ENCODE measurements at regions not wholly inside any gene's neighbourhood (a gene's known extent, or its start where the extent isn't known, plus 50 kb on each side); places are given as distances from the start of the nearest gene placed in this dataset.

DNA sequence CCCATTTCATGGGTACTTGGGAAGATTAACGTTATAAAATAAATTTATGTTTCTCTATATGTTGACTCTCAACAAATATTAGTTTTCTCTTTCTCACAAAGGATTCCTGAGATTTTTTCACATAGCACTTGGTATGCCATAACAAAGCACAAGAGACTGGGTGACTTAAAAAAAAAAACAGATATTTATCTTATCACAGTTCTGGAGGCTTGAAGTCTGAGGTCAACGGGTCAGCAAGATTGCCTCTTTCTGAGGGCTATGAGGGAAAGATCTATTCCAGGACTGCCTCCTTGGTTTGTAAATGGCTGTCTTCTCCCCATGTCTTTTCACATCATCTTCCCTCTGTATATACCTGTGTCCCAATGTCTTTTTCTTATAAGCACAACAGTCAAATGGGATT is 153.5 kb upstream of the DIO2 start:
- TF ChIP-seq POLR2AphosphoS5 (IDR thresholded peaks at IDR 0.05; ENCODE audit: low read depth, low read length), result no peak
- no peak for TF ChIP-seq SIN3A (IDR thresholded peaks at IDR 0.05; ENCODE audit: borderline replicate concordance, insufficient read depth, low read length)

Data from PFSK-1 (cell line).